HG03135 (cell line): ENCODE measurements at regions not wholly inside any gene's neighbourhood (a gene's known extent, or its start where the extent isn't known, plus 50 kb on each side); places are given as distances from the start of the nearest gene placed in this dataset.

Source experiments
- ATAC-seq: cut with Tn5 transposase; IDR thresholded peaks from one replicate; pipeline ENCODE4 v1.9.1; 2021; ENCODE audit warnings: mild to moderate bottlenecking, moderate library complexity; ENCODE audit not compliant: unreplicated experiment

DNA sequence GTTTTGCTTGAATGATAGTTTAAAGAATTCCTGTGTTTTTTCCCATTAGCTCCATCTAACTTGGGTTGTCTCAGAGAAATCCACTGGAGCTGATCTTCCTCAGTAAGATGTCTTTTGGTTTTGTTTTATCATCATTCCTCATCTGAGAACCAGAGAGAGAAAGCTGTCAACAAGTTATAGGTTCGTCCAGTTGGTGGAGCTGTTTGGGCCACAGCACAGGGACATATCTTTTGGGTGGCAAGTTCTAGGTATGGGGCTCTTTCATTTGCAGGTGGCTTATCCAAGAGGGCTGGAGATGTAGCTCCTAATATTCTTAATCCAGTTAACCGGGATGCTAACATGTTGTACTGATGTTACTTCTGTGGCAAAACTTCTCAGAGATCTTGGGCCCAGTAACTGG, 174.2 kb downstream of the KCNRG start:
- ATAC-seq, result no peak

DNA sequence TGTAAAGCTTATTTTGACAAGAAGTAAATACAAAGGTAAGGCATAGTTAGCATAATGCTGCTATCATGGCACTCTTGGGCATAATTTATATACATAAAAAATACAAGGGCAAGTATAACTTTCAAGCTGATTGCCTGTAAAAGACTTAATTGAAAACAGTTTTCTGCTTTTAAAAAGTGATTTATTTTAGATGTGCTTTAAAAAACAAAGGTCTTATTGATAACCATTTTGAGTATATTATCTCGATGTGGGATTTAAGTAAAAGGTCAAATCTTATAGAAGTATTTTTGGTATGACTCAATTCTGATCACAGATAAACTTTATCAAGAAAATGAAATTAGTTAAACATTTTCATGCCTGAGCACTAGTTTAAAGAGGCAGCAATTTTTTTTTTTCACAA, 175.8 kb downstream of the KCNRG start:
- no peak for ATAC-seq

DNA sequence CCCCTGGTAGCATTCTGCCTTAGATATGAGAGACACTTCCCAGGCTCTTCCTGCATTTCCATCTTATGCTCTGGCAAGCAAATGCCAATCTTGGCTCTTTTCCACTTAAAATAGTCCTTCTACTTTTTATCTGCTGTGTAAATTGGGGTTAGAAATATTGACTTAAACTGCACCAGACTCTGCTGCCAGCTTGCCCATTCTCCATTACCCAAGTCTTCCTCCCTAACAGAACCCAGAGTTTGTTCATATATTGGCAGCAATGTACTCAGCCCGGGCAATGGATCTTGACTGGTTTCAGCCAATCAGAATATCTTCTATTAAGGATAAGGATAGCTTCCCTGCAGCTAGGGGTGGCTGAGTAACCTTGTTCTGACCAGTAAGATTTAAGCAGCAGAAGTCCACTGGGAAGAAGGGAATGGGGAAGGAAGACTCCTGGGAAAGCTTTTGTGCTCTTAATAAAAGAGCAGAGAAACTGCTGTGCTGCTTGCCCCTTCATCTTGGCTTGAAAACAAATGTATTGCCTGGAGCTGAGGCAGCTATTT, 177.1 kb downstream of the KCNRG start:
- no peak for ATAC-seq

DNA sequence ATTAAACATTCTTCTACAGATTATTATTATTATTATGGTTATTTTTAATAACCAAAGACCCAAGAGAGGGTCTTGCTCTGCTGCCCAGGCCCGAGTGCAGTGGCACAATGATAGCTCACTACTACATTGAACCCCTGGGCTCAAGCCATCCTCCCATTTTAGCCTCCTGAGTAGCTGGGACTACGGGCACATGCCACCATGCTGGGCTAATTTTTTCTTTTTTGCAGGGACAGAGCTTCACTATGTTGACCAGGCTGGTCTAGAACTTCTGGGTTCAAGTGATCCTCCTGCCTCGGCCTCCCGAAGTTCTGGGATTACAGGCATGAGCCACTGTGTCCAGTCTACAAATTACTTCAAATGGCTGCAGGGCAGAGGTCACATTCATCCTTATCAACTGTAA, 179.8 kb downstream of the KCNRG start:
- ATAC-seq, result no peak

DNA sequence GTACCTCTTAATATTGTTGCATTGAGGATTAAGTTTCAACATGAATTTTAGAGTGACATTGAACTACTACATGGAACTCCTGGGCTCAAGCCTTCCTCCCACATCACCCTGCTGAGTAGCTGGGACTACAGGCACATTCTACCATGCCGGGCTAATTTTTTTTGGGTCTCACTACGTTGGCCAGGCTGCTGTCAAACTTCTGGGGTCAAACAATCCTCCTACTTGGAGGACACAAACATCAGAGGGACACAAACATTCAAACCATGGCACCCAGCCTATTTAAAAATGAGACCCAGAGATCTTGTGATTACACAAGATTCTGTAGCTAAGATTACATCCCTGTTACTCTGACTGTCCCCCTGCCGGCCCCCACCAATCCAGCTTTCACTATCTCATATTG, 180.9 kb downstream of the KCNRG start:
- no peak for ATAC-seq

DNA sequence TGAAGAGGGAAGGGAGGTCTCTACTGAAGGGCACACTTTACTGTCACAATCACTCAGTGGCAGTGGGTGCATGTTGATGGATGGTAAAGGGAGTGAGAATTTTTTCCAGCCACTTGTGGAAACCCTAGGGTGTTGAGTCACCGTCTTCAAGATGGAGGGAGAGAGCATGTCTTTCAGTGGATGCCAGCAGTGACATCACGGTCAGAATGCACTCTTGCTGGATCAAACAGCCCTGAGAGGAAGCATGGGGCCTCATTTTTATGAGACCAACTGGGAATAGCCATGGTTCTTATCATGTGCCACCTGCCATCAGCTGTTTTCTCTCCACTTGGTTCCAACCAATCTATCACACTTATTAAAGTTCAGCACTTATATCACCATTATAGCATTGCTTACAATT, 182.5 kb downstream of the KCNRG start:
- ATAC-seq, result no peak

DNA sequence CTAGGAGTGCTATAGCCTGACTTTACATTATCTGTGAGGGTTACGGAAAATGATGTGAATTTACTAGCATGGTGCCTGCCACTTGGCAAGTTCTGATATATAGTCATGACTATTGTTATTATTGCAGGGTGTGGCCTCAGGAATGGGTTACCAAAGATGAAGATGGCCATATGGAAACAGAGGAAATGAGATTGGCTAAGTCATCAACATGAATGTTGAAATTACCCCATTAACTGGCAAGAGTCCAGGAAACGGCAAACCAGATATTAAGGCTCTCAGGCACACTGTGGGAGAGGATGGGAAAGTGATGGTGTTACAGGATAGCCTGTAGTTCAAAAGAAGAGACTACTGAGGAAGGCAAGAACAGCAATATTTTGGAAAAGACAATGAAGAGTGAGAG, 183.3 kb downstream of the KCNRG start:
- ATAC-seq, result no peak

DNA sequence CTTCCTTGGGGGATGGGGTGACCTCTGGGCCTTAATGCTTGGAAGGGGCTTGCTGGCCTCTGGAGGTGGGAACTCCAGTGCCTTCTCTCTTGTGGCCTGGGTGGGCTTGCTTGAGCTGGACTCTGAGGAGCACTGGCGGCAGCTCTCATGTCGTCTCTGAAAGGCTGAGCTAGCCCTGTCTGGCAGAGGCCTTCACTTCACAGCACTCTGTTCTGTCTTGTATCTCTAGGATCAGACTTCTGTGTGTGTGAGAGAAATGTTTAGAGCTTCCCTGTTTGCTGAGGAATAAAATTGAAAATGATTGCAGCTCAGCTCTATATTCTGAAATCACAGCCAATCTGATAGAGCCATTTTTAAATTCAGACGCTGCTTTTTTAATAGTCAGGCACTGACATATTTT, 185.3 kb downstream of the KCNRG start:
- no peak for ATAC-seq

DNA sequence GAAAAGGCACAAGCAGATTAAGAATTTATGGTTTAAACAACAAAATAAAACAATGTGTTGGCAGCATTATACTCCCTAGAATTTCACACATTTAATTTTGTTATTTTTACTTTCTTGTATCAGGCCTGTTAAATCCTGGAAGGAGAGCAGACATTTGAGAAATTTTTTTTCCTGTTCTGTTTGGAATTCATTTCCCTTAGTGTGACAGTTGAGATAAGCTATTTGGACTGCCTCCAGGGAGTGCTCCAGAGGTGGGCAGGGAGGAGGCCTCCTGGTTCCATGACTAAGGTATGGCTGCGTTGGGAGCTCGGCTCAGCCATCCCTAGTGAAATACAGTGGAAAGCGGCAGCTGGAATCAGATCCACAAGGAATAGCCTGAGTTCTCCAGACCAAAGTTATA, 185.7 kb downstream of the KCNRG start:
- ATAC-seq, result no peak

DNA sequence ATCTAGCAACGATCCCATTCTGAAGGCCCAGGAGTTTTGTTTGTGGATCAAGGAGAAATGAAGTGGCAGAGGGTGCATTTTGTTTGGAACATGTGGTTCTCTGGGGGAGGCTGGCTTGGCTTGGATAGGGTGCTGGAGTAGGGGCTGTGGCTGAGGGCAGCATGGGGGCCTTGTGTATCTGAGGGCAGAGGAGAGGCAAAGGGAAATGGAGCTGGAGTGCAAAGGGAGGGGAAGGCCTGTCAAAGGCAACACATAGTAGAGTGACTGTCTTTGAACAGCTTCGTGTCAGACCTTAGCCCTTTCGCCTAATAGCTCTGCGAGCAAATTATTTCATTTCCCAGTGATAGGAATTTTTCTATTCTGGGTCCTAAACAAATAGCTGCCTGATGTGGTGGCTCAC, 187.2 kb downstream of the KCNRG start:
- ATAC-seq, result no peak

DNA sequence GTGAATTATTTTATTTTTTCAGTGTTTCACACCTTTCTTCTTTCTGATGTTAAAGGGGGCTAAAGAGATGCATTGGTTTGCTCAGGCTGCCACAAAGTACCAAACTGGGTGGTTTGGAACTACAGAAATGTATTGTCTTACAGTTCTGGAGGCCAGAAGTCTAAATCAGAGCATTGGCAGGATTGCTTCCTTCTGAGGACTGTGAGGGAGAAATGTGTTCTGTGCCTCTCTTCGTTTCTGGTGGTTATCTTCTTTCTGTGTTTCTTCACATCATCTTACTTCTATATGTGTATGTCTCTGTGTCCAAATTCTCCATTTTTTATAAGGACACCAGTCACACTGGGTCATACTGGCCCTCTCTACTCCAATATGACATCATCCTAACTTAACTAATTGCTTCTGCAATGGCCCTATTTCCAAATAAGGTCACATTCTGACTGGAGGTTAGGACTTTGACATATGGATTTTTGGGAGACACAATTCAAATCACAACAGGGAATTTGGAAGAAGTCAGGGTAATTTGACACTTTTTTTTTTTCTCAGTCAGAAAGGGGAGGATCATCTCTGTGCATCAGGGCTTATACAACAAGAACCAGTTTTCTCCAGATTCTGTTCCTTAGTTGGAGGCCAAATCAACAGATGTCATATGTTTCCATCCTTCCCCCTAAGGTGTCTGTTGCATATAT, 188.2 kb downstream of the KCNRG start:
- no peak for ATAC-seq

DNA sequence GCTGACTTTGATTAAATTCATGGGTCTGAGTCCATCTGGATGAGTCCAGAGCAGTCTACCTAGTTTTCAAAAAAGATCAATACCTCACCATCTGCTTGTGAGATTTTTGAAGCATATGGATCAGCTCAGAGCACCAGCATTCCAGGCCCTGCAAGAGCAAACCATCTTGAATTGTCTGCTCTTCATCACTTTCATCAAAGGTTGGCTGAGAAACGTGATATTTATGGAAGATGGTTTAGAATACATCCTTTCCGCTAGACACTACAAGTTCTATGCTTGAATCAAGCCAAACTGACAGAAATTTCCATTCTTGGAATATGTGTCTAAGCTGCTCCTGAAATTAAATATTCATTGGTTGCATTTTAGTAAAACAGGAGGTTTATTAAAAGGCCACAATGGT, 190.3 kb downstream of the KCNRG start:
- ATAC-seq, result no peak

DNA sequence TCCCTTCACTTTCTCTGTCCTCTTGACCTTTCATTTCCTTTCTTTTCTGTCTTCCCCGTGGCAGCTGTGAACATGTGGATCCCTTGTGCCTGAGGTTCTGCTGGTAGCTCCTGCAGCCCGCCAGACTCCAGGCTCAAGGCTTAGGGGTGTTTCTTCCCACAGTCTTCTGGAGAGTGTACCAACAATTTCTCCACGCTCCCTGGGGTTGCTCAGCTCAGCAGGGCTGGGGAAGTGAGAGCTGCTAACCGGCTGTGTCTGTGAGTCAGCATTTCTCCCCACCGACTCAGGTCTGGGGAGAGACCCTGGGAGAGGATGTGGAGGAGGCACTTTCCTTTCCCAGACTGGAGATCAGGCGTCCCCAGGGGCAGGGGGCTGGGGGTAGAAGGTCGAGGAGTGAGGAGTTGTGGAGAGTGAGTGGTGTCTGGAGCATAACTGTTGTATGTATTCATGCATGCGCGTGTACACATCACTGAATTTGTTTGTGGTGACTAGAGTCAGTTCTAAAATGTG, 193.6 kb downstream of the KCNRG start:
- no peak for ATAC-seq

DNA sequence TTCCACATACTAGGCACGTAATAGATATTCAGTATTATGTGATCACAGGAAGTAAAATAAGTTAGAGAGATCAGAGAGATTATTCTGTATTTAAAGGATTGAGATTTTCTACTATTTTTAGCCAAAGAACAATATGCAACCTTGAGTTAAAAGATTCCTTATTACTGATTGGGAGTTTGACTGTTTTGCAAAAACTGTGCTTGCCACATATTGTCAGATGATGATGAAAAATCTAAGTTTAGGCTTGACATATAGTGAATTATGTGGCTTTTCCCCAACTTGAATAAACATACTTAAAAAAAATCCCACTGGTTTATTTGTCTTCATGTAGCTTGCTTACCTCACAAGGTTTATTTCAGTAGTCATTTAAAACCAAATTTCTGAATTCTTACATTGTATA, 194.4 kb downstream of the KCNRG start:
- ATAC-seq, result no peak

DNA sequence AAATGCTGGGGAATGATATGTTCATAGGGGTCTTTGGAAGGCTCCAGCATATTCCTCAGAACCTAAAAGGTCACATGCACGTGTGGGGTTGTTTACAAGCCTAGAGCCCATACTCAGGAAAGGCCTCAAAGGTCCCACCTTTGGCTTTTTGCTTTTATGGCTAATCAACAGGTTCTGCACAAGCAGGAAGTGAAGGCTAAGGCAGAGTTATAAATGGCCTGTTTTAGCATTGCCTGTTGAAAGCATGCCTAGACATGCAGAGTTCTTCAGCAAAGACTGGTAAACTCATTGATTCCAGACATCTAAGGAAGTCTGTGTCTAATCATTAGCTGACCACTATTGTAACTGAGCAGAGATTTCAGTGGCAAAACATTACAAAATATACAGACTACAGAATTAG, 198.3 kb downstream of the KCNRG start:
- no peak for ATAC-seq

DNA sequence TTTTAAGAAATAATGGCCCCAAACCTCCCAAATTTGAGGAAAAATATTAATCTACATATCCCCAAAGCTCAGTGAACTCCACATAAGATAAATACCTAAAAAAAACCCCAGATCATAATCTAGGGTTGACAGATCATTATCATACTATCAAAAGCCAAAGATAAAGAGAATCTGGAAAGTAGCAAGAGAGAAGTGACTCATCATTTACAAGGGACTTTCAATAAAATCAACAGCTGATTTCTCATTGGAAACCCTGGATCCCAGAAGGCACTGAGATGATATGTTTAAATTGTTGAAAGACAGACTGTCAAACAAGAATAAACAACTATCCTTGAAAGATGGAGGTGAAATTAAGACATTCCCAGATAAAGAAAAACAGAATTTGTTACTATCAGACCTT, 199.3 kb downstream of the KCNRG start:
- no peak for ATAC-seq

DNA sequence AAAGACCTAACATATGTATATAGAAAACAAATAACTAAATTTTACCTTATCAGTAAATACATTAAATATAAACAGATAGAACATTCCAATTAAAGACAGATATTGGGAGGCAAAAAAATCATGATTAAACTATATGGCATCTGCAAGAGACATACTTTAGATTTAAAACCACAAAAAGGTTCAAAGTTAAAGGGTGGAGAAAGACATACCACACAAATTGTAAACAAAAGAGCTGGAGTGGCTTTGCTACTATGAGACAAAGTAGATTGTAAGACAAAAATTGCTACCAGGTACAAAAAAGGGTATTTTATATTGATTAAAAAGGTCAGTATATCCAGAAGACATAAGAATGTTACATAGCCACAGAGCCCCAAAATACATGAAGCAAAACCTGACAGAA, 200.2 kb downstream of the KCNRG start:
- ATAC-seq, result no peak

DNA sequence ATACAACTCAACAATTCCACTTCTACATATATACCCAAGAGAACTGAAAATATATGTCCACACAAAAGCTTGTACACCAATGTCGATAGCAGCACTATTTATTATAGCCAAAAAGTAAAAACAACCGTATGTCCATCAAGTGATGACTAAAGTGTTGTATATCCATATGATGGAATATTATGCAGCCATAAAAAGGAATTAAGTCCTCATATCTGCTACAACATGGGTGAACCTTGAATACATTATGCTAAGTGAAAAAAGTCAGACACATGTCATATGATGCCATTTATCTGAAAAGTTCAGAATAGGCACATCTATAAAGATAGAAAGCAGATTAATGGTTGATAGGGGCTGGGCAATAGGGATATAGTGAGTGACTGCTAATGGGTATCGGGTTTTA, 204.5 kb downstream of the KCNRG start:
- ATAC-seq, result no peak

DNA sequence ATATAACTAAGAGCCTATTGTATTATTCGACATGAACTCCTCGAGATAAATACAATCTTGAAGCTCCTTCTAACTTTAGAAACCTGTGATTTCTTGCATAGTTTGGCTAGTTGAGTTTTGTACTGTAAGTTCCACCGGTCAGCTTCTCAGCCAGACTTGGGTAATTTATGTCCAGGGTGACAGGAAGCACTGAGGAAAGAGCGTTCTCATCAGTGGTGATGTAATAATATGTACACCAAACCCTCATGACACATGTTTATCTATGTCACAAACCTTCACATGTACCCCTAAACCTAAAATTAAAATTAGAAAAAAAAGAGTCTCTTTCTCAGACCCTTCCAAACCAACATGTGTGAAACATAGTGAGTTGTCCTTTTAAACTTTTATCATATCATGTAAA, 205.7 kb downstream of the KCNRG start:
- ATAC-seq, result no peak

DNA sequence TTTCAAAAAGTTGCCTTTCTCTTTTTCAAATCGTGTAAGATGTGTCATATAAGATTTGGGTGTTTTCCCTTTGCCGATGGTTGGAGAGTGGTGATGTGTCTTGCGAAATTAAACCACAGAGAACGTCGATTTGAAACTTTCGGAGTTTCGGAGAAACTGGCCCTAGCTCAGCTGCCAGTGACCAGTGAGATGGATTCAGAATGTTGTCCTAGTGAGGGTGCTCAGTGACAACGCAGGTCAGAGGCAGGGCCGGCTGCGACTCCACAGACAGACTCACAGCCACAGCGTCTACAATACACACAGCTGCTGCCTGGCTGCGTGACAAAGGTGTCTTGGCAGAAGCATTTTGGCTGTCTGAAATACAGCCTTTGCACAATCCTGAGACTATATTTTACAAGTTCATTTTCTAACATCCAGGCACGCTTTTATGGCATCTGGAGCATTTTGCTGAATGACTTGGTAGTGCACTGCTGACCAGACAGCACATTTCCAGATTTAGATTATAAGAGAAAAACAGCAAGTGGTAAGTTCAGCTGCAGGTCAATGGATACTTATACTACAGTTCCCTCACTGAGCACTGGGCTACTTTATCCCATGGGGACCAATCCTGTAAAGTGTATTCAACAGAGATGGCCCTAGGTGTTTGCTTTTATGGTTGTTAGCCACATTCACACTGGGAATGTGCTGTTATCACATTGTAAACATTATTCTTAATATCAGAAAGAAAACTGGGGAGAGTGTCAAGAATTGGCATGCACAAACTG, 207.5 kb downstream of the KCNRG start:
- no peak for ATAC-seq

DNA sequence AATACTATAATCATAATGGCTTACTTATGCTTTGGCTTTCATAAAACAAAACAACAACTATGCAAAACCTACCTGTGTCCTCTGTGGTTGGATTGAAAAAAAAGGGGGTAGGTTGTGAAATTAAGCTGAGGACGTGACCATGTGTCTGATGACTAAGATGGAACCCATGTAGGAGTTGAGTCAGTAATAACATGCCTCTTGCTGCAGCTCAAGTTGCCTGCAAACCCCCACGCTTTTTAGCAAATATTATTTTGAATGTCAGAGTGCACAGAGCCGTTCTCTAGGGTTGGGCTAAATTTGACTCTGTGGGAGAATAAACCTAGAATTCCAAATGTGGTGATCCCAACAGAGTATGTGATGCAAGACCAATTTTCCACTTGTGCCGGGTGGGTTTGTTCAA, 209.3 kb downstream of the KCNRG start:
- ATAC-seq, result peak; percentile 61
